SK-N-MC (cell line): ENCODE measurements at regions not wholly inside any gene's neighbourhood (a gene's known extent, or its start where the extent isn't known, plus 50 kb on each side); places are given as distances from the start of the nearest gene placed in this dataset.

Experiments used
- EZH2 ChIP-seq: fragments of 200-600 bp; sonication (generic); IDR thresholded peaks from one replicate; pipeline ENCODE4 v1.6.1; 2017; ENCODE audit warnings: antibody characterized with exemption
- POLR2AphosphoS5 ChIP-seq: IDR thresholded peaks from 2 replicates; pipeline ENCODE4 v1.6.1; 2012; ENCODE audit warnings: mild to moderate bottlenecking, low read depth, low read length, borderline replicate concordance

GRCh38 chr12:65592416-65592815 is 231.9 kb upstream of the HMGA2 start:
- no peak for TF ChIP-seq EZH2
- no peak for TF ChIP-seq POLR2AphosphoS5
